GM12878 (cell line): ENCODE measurements at regions not wholly inside any gene's neighbourhood (a gene's known extent, or its start where the extent isn't known, plus 50 kb on each side); places are given as distances from the start of the nearest gene placed in this dataset.

Experiments used
- BCL11A ChIP-seq: IDR thresholded peaks from 2 replicates; pipeline ENCODE4 v1.6.1; 2011; ENCODE audit warnings: low read depth, low read length
- CEBPB ChIP-seq, 2 experiments: fragments of 150-350 bp in 1 of 2; IDR thresholded peaks; 2 replicates each; pipeline ENCODE4 v1.6.1; 2012 to 2014; ENCODE audit warnings: low read depth in 2 of 2, low read length in 2 of 2, borderline replicate concordance in 1 of 2, inconsistent platforms in 1 of 2
- HDAC2 ChIP-seq: fragments of 200-600 bp; sonication (generic); IDR thresholded peaks from 2 replicates; pipeline ENCODE4 v1.6.1; 2017
- HDAC6 ChIP-seq: fragments of 200-600 bp; sonication (generic); IDR thresholded peaks from one replicate; pipeline ENCODE4 v1.8.0; 2017; ENCODE audit warnings: antibody characterized with exemption; ENCODE audit not compliant: unreplicated experiment
- KLF5 ChIP-seq: fragments of 450-650 bp; IDR thresholded peaks from 2 replicates; pipeline ENCODE4 v1.6.1; 2014; ENCODE audit warnings: mild to moderate bottlenecking; ENCODE audit not compliant: partially characterized antibody
- MYB ChIP-seq: fragments of 150-350 bp; IDR thresholded peaks from 2 replicates; pipeline ENCODE4 v1.6.1; 2014; ENCODE audit warnings: mild to moderate bottlenecking, low read depth, low read length, borderline replicate concordance
- NFIC ChIP-seq: IDR thresholded peaks from 2 replicates; pipeline ENCODE4 v1.6.1; 2012; ENCODE audit warnings: low read depth, mild to moderate bottlenecking, inconsistent platforms, low read length, moderate library complexity
- NFYA ChIP-seq: IDR thresholded peaks from 2 replicates; pipeline ENCODE4 v1.6.1; 2011; ENCODE audit warnings: low read depth, mild to moderate bottlenecking, low read length, improper control_type of control experiment, borderline replicate concordance
- PAX5 ChIP-seq: IDR thresholded peaks from 2 replicates; pipeline ENCODE4 v1.6.1; 2011; ENCODE audit warnings: low read depth, low read length, borderline replicate concordance
- POLR2AphosphoS5 ChIP-seq: IDR thresholded peaks from 2 replicates; pipeline ENCODE4 v1.6.1; 2011; ENCODE audit warnings: mild to moderate bottlenecking, low read length, inconsistent platforms
- RAD21 ChIP-seq: IDR thresholded peaks from 2 replicates; pipeline ENCODE4 v1.6.1; 2011; ENCODE audit warnings: mild to moderate bottlenecking, low read depth, low read length, moderate library complexity; ENCODE audit not compliant: insufficient read depth
- SREBF1 ChIP-seq: IDR thresholded peaks from 2 replicates; pipeline ENCODE4 v1.6.1; 2012; ENCODE audit warnings: mild to moderate bottlenecking, low read length
- TARDBP ChIP-seq: IDR thresholded peaks from 2 replicates; pipeline ENCODE4 v1.6.1; 2016; ENCODE audit warnings: borderline replicate concordance
- TBL1XR1 ChIP-seq: IDR thresholded peaks from 2 replicates; pipeline ENCODE4 v1.6.1; 2012; ENCODE audit warnings: low read depth, low read length, improper control_type of control experiment
- TCF7 ChIP-seq: IDR thresholded peaks from 2 replicates; pipeline ENCODE4 v1.6.1; 2014; ENCODE audit warnings: antibody characterized with exemption, borderline replicate concordance
- USF1 ChIP-seq: IDR thresholded peaks from 2 replicates; pipeline ENCODE4 v1.6.1; 2011; ENCODE audit warnings: borderline replicate concordance, low read depth, mild to moderate bottlenecking, moderate library complexity, mixed read lengths, low read length; ENCODE audit not compliant: insufficient read depth; ENCODE audit errors: extremely low read length
- YY1 ChIP-seq: IDR thresholded peaks from 2 replicates; pipeline ENCODE4 v1.6.1; 2011; ENCODE audit warnings: low read depth, mild to moderate bottlenecking, low read length
- ZBED1 ChIP-seq: IDR thresholded peaks from 2 replicates; pipeline ENCODE4 v1.6.1; 2016; ENCODE audit warnings: borderline replicate concordance
- ZNF217 ChIP-seq: fragments of 450-650 bp; IDR thresholded peaks from 2 replicates; pipeline ENCODE4 v1.6.1; 2017; ENCODE audit warnings: antibody characterized with exemption, mild to moderate bottlenecking
- TF ChIP-seq, protein P1 (sequence below): fragments of 450-650 bp; IDR thresholded peaks from 2 replicates; pipeline ENCODE4 v1.6.1; 2016; ENCODE audit warnings: mild to moderate bottlenecking
- TF ChIP-seq, protein P2 (sequence below): fragments of 450-650 bp; IDR thresholded peaks from 2 replicates; pipeline ENCODE4 v1.6.1; 2014; ENCODE audit warnings: mild to moderate bottlenecking
- TF ChIP-seq, protein P3 (sequence below): fragments of 450-650 bp; IDR thresholded peaks from 2 replicates; pipeline ENCODE4 v1.6.1; 2018; ENCODE audit warnings: borderline replicate concordance, mild to moderate bottlenecking; ENCODE audit not compliant: partially characterized antibody
- TF ChIP-seq, protein P4 (sequence below): IDR thresholded peaks from 2 replicates; pipeline ENCODE4 v1.6.1; 2011; ENCODE audit warnings: low read depth, mild to moderate bottlenecking, low read length, moderate library complexity, borderline replicate concordance; ENCODE audit errors: extremely low read depth

GRCh38 chr20:47438464-47439381, 63.0 kb upstream of the NCOA3 start (continued):
- TF ChIP-seq HDAC6 = no peak
- peak; percentile 52; the same call in 1 of the 2 replicates for TF ChIP-seq TBL1XR1
- peak; percentile 84 for TF ChIP-seq USF1
- TF ChIP-seq ZNF217 = no peak
- TF ChIP-seq KLF5 = peak; percentile 29
- TF ChIP-seq NFIC = 0 out of 2 replicates have a peak, but pooled peaks have one; percentile 60
- TF ChIP-seq HDAC2 = no peak
- TF ChIP-seq NFYA = no peak; the same call in 1 of the 2 replicates
- TF ChIP-seq MYB = no peak
- peak; percentile 68; the same call in 1 of the 2 replicates for TF ChIP-seq PAX5
- TF ChIP-seq CEBPB (IDR thresholded peaks at IDR 0.05; ENCODE audit: borderline replicate concordance in 1 of 2, low read depth in 2 of 2, low read length in 2 of 2) = no peak
- TF ChIP-seq BCL11A = peak; percentile 76; the same call in 1 of the 2 replicates
- TF ChIP-seq YY1 = no peak
- TF ChIP-seq, protein P1, sequence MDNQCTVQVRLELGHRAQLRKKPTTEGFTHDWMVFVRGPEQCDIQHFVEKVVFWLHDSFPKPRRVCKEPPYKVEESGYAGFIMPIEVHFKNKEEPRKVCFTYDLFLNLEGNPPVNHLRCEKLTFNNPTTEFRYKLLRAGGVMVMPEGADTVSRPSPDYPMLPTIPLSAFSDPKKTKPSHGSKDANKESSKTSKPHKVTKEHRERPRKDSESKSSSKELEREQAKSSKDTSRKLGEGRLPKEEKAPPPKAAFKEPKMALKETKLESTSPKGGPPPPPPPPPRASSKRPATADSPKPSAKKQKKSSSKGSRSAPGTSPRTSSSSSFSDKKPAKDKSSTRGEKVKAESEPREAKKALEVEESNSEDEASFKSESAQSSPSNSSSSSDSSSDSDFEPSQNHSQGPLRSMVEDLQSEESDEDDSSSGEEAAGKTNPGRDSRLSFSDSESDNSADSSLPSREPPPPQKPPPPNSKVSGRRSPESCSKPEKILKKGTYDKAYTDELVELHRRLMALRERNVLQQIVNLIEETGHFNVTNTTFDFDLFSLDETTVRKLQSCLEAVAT = no peak
- TF ChIP-seq POLR2AphosphoS5 = peak; percentile 53; the same call in 1 of the 2 replicates
- no peak for TF ChIP-seq TARDBP
- TF ChIP-seq, protein P2, sequence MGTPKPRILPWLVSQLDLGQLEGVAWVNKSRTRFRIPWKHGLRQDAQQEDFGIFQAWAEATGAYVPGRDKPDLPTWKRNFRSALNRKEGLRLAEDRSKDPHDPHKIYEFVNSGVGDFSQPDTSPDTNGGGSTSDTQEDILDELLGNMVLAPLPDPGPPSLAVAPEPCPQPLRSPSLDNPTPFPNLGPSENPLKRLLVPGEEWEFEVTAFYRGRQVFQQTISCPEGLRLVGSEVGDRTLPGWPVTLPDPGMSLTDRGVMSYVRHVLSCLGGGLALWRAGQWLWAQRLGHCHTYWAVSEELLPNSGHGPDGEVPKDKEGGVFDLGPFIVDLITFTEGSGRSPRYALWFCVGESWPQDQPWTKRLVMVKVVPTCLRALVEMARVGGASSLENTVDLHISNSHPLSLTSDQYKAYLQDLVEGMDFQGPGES = no peak
- TF ChIP-seq TCF7 = no peak
- TF ChIP-seq, protein P3, sequence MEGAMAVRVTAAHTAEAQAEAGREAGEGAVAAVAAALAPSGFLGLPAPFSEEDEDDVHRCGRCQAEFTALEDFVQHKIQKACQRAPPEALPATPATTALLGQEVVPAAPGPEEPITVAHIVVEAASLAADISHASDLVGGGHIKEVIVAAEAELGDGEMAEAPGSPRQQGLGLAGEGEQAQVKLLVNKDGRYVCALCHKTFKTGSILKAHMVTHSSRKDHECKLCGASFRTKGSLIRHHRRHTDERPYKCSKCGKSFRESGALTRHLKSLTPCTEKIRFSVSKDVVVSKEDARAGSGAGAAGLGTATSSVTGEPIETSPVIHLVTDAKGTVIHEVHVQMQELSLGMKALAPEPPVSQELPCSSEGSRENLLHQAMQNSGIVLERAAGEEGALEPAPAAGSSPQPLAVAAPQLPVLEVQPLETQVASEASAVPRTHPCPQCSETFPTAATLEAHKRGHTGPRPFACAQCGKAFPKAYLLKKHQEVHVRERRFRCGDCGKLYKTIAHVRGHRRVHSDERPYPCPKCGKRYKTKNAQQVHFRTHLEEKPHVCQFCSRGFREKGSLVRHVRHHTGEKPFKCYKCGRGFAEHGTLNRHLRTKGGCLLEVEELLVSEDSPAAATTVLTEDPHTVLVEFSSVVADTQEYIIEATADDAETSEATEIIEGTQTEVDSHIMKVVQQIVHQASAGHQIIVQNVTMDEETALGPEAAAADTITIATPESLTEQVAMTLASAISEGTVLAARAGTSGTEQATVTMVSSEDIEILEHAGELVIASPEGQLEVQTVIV = no peak
- no peak for TF ChIP-seq RAD21
- no peak for TF ChIP-seq SREBF1
- TF ChIP-seq, protein P4, sequence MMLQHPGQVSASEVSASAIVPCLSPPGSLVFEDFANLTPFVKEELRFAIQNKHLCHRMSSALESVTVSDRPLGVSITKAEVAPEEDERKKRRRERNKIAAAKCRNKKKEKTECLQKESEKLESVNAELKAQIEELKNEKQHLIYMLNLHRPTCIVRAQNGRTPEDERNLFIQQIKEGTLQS = peak; percentile 65; the same call in 1 of the 2 replicates
- TF ChIP-seq ZBED1 = no peak
